HL-60/S4 (cell line): ENCODE measurements at regions not wholly inside any gene's neighbourhood (a gene's known extent, or its start where the extent isn't known, plus 50 kb on each side); places are given as distances from the start of the nearest gene placed in this dataset.
"Not testable (repeated sequence)": the region's sequence is repeated elsewhere in the genome, so short reads cannot be mapped to it uniquely, and the experiment has no call there.

ENCODE experiments used
- in situ Hi-C: fragments of 300-500 bp; cut with MboI; formaldehyde crosslinking; loops from 2 replicates; pipeline ENCODE4 v1.14.3; 2022; ENCODE audit warnings: low sequenced_read_pairs

DNA sequence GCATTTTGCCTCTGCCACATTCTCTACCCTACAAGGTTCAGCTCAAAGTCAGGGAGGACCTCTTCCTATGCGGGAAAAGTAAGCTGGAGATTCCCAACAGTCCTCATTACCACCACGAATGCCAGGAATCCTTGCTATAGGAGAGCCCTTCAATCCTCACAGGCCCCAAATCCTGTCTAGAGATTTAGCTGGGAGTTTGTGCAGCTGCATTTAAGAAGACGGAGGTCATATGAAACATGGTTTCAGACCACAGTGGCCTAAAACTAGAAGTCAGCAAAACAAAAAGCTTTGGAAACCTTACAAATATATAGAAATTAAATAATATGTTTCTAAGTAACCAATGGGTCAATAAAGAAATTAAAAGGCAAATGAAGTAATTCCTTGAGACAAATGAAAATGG is 415.3 kb upstream of the SETBP1 start:
- in situ Hi-C loops = no loop called here

- in situ Hi-C loops = no loop called here
Observed at GRCh38 chr18:44273298-44273697, 407.4 kb upstream of the SETBP1 start.

DNA sequence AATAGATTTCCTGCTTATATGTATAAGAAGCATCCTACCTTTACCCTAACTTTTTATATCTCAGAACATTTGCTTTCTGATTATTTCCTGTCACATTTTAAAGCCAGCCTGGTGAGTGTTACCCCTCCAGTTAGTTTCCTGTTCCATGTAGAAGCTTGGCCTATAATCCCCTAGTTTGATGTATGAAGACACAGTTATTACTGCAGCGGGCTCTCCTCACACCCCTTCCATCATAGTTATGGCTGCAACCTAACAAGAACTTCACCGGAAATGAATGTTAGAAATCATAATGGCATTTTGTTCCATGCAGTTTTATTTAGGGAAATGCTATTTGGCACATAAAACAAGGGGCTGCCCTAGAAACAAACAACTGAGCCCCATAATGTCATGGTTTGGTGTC is 400.2 kb upstream of the SETBP1 start:
- in situ Hi-C loops = no loop called here

- in situ Hi-C loops = no loop called here
Observed at GRCh38 chr18:44286049-44286448, 394.6 kb upstream of the SETBP1 start.

- in situ Hi-C loops = no loop called here
Observed at GRCh38 chr18:44290366-44290977, 390.2 kb upstream of the SETBP1 start.

- in situ Hi-C loops = no loop called here
Observed at GRCh38 chr18:44298566-44298965, 382.1 kb upstream of the SETBP1 start.

DNA sequence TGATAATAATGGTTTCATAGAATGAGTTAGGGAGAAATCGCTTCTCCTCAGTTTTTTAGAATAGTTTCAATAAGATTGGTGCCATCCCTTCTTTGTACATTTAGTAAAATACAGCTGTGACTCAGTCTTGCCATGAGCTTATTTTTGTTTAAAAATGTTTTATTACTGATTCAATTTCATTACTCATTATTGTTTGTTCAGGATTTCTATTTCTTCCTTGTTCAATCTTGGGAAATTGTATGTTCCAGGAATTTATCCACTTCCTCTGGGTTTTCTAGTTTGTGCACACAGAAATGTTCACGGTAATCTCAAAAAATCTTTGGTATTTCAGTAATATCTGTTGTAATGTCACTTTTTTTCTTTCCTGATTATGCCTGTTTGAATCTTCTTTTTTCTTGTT is 371.5 kb upstream of the SETBP1 start:
- in situ Hi-C loops = no loop called here

DNA sequence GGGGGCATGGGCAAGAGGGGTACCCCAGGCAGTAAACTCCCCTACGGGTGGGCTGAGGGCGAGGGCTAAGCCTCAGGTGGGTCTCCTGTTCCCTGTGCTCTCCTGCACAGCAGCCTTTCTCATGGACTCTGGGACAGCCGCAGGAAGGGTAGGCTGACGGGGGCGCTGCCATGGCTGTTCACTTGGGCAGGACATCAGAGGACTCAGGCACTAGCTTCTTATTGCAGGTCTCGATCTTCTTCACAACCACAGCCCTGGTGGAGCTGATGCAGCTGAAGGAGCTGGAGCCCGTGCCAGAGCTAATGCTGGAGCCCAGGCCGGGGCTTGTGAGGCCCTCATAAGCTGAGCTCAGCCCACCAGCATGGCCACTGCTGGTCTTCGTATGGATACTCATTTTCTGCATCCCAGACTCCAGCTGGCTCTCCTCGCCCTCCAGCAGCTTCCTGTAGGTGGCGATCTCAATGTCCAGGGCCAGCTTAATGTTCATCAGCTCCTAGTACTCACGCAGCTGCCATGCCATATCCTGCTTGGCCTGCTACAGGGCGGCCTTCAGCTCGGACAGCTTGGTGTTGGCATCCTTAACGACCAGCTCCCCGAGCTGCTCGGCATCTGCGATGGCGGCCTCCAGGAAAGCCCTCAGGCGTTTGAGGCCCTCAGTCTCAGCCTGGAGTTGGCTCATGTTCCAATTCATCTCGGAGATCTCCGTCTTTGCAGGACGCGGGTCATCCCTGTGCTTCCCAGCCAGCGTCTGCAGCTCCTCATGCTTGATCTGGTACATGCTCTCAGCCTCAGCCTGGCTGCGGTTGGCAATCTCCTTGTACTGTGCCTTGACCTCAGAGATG is 359.8 kb upstream of the SETBP1 start:
- in situ Hi-C loops = no loop called here

- in situ Hi-C loops = no loop called here
Observed at GRCh38 chr18:44321868-44322590, 358.7 kb upstream of the SETBP1 start.

DNA sequence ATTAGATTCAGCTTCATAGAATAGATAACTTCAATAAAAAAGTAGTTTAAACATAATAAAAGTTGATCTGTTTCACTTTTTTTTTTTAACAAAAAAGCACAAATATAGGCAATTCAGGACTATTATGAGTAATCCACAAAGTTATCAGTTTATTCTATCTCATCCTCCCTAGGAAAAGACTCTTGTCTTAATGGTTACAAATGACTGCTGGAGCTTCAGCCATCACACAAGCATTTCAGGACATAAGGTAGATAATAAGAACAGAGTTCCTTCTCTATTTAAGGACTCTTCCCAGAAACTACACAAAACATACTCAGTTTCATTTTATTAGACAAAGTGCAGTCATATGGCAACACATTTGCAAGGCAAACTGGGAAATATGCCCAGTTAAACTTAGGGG is 357.6 kb upstream of the SETBP1 start:
- in situ Hi-C loops = no loop called here

- in situ Hi-C loops = no loop called here
Observed at GRCh38 chr18:44324361-44324760, 356.3 kb upstream of the SETBP1 start.

DNA sequence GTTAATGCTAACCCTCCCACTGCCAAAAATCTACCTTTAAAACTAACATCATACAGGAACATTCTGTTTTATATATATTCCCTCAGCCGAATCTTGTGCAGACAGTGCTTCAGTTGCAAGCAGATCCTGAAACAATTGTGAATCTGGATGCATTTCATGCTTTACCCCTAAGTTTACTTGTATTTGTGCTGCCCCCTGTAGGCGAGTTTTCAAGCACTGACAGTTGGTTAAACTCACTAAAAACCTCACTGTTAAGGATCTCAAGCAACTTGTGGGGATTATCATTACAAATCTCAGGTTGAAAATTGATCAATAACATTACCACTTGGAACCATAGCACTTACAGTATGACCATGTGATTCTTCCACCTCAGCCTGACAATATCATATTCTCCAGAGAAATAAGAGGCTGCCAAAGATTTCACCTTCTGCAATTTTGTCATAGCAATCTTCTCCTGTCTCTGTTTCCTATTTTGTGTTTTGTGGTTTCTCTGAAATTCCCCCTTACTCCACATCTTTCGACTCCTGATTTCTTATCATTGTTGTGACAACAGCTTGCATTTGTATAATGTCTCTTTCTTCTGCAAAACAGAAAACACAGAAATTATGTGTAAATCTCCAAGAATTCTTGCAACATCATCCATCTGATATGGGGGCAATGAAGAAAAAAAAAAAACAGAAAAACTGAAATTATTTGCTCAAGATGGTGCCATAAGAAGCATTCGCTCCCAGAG is 354.6 kb upstream of the SETBP1 start:
- in situ Hi-C loops = no loop called here

GRCh38 chr18:44331656-44332570 is 348.8 kb upstream of the SETBP1 start:
- in situ Hi-C loops = no loop called here

DNA sequence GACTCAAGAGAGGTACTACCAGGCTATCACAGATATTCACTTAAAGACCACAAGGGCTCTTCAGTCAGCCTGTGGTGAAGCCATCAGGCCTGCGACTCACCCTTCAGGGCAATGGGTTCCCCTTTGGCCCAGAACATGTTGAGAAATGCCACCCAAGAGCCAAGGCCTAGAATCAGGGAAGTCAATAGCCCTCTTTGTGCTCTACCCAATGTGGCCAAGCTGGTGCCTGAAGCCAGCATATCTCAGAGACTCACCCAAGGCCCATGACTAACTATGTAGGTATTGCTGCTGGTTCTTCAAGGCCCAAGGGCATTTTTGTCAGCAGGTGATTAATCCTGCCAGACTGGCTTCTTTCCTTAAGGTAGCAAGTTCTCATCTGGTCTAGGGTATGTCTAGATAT is 338.9 kb upstream of the SETBP1 start:
- in situ Hi-C loops = no loop called here

DNA sequence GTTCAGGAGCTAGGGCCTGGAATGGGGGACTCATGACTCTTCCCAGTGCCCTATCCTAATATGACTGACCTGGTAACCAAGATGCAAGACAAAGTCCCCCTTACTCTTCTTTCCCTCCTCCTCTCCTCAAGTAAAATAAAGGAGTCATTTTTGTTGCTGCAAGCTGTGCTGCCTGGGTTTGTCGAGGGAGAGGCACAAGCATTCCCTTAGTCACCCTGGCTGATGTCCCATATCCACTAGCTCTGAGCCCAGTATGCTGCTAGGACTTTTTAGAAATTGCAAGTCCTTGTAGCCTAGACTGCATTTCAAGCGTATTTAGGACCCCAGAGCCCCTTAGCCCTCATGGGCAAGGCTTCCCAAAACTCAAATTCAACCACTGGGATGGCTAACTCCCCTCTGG is 338.5 kb upstream of the SETBP1 start:
- in situ Hi-C loops = no loop called here

DNA sequence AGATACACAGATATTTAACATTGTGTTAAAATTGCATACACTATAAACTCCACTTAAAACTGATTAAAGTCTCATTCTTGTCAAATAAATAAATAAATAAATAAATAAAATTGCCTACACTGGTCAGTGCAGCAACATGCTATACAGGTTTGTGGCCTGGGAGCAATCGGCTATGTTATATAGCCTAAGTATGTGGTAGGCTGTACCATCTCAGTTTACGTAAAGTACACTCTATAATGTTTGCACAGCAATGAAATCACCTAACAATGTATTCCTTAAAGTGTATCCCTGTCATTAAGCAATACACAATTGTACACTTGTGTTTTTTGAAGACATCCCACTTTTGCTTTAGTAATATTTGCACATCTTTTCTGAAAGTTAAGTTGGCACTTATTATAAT is 337.7 kb upstream of the SETBP1 start:
- in situ Hi-C loops = no loop called here

DNA sequence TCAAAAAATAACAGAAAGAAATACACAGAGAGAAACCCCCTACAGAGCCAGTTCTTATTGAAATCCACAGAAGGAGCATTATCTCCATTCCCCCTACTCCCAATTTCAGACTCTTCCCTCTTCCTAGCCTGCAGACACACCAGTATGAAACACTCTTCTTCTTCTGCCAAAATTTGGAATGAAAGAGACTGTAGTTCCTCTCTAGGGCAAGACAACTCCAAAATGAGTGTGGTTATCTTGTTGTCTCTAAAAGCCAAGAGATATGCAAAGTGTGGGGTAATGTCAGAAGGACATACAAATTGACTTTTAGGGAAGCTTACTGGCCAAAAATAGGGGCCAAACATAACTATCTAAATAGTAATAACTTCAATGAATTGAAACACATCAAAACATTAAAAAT is 337.1 kb upstream of the SETBP1 start:
- in situ Hi-C loops = no loop called here

DNA sequence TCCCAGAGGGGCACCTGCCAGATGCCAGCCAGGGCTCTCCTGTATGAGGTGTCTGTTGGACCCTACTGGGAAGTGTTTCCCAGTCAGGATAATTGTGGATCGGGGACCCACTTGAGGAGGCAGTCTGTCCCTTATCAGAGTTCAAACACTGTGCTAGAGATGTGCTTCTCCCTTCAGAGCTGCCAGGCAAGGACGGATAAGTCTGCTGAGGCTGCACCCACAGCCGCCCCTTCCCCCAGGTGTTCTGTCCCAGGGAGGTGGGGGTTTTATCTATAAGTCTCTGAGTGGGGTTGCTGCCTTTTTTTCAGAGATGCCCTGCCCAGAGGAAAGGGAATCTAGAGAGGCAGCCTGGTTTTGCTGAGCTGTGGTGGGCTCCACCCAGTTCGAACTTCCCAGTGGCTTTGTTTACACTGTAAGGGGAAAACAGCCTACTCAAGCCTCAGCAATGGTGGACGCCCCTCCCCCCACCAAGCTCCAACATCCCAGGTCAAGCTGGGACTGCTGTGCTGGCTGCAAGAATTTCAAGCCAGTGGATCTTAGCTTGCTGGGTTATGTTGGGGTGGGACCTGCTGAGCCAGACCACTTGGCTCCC is 324.0 kb upstream of the SETBP1 start:
- in situ Hi-C loops = no loop called here

DNA sequence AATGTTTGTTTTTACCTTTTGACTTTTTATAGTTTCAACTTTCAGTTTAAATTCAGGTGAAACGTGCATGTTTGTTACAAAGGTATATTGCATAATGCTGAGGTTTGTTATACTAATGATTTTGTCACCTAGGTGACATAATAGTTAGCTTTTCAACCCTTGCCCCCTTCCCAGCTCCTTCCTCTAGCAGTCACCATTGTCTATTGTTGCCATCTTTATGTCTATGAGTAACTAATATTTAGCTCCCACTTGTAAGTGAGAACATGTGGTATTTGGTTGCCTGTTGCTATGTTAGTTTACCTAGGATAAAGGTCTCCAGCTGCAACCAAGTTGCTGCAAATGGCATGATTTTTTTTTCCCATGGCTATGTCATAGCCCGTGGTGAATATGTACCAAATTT is 322.3 kb upstream of the SETBP1 start:
- in situ Hi-C loops = no loop called here

DNA sequence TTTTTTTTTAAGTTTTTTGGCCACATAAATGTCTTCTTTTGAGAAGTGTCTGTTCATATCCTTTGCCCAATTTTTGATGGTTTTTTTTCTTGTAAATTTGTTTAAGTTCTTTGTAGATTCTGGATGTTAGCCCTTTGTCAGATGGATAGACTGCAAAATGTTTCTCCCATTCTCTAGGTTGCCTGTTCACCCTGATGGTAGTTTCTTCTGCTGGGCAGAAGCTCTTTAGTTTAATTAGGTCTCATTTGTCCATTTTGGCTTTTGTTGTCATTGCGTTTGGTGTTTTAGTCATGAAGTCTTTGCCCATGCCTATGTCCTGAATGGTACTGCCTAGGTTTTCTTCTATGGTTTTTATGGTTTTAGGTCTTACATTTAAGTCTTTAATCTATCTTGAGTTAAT is 320.9 kb upstream of the SETBP1 start:
- in situ Hi-C loops = not testable (repeated sequence)
